ENCODE measurements at regions not wholly inside any gene's neighbourhood (a gene's known extent, or its start where the extent isn't known, plus 50 kb on each side); places are given as distances from the start of the nearest gene placed in this dataset.

DNA sequence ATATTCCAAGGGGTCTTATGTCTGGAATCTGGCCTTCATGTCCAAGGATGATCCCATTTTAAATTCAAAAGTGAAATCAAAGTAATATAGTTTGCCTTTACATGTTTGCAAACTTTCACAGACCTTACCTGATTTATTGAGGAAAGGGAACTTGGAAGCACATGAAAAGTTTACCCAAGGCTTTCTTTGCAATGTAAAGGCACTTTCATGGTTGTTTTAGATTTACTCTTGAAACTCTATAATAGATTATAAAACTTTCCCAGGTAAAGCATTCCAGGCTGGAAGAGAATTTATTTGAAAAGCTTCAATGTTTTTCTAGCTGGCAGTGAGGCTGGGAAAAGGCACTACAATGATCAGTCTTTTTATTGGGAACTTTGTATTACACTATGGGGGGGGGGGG, 842.8 kb upstream of the DIAPH2 start:
- Histone ChIP-seq H3K4me2 (ENCODE audit: low read length) (no peak overlapping the region), H3K27ac (ENCODE audit: low read length) (no peak overlapping the region), H3K9ac (ENCODE audit: low read length) (no peak overlapping the region), H3K36me3 (replicated peaks; ENCODE audit: low read depth, low read length) (no peaks in the 10 kb centered on the region), H3K4me3 (ENCODE audit: low read length) (no peak overlapping the region), H2AFZ (ENCODE audit: low read depth, low read length) (no peak overlapping the region), H3K79me2 (ENCODE audit: low read length) (no peaks in the 10 kb centered on the region), H3K9me3 (ENCODE audit: insufficient read depth, low read length) (no peaks in the 10 kb centered on the region), H3K27me3 (ENCODE audit: low read depth, low read length) (no peaks in the 10 kb centered on the region), H4K20me1 (ENCODE audit: insufficient read depth, low read length) (no peaks in the 10 kb centered on the region), H3K4me1 (ENCODE audit: low read length) (no peaks in the 10 kb centered on the region)
- TF ChIP-seq, protein P1, sequence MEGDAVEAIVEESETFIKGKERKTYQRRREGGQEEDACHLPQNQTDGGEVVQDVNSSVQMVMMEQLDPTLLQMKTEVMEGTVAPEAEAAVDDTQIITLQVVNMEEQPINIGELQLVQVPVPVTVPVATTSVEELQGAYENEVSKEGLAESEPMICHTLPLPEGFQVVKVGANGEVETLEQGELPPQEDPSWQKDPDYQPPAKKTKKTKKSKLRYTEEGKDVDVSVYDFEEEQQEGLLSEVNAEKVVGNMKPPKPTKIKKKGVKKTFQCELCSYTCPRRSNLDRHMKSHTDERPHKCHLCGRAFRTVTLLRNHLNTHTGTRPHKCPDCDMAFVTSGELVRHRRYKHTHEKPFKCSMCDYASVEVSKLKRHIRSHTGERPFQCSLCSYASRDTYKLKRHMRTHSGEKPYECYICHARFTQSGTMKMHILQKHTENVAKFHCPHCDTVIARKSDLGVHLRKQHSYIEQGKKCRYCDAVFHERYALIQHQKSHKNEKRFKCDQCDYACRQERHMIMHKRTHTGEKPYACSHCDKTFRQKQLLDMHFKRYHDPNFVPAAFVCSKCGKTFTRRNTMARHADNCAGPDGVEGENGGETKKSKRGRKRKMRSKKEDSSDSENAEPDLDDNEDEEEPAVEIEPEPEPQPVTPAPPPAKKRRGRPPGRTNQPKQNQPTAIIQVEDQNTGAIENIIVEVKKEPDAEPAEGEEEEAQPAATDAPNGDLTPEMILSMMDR (IDR thresholded peaks at IDR 0.05; ENCODE audit: low read depth, low read length): no peak
- TF ChIP-seq EZH2phosphoT487 (IDR thresholded peaks at IDR 0.05; ENCODE audit: low read depth): no peak

DNA sequence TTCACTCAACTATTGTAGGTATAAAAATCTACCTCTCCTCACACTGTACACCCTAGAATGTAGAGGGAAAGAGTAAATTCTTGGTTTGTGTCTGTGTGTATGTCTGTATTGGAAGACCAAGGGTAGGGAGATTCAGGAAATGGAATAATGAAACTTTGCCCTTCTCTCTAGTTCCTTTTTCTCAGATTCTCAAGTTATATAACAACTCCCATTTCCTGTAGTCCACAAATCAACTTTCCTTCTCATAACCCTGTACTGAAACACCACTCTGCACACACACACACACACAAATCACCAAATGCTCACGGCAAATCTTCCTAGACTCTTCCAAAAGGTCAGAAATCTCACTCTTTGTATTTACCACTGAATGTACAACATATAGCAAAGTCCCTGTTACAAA, 824.5 kb upstream of the DIAPH2 start:
- Histone ChIP-seq H3K9ac (ENCODE audit: low read length) (no peak overlapping the region), H3K4me3 (ENCODE audit: low read length) (no peak overlapping the region), H2AFZ (ENCODE audit: low read depth, low read length) (no peak overlapping the region), H3K79me2 (ENCODE audit: low read length) (no peaks in the 10 kb centered on the region), H3K4me2 (ENCODE audit: low read length) (no peak overlapping the region), H3K27me3 (ENCODE audit: low read depth, low read length) (no peaks in the 10 kb centered on the region), H3K4me1 (ENCODE audit: low read length) (peaks cover 17% of the 10 kb centered on the region), H3K36me3 (replicated peaks; ENCODE audit: low read depth, low read length) (no peaks in the 10 kb centered on the region), H3K27ac (ENCODE audit: low read length) (no peak overlapping the region), H3K9me3 (ENCODE audit: insufficient read depth, low read length) (no peaks in the 10 kb centered on the region), H4K20me1 (ENCODE audit: insufficient read depth, low read length) (no peaks in the 10 kb centered on the region)
- TF ChIP-seq EZH2phosphoT487 (IDR thresholded peaks at IDR 0.05; ENCODE audit: low read depth): no peak
- TF ChIP-seq, protein P1 (IDR thresholded peaks at IDR 0.05; ENCODE audit: low read depth, low read length): no peak

DNA sequence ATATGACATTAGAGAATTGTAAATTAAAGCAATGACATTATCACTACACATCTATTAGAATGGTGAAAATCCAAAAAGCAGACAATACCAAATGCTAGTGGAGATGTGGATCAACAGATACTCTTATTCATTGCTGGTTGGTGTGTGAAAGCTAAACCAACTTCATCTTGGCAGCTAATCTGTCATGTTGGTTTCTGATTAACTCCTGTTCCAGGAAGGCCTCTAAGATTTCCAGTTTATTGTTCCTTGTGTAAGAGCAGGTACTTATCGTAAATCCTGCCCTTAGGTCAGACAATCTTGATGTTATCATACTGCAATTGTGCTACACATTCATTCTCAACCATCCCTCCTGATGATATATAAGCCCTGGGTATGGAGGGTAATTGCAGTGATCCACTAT, 809.0 kb upstream of the DIAPH2 start:
- Histone ChIP-seq H3K79me2 (ENCODE audit: low read length) (no peaks in the 10 kb centered on the region), H2AFZ (ENCODE audit: low read depth, low read length) (no peak overlapping the region), H3K9ac (ENCODE audit: low read length) (no peak overlapping the region), H3K36me3 (replicated peaks; ENCODE audit: low read depth, low read length) (no peaks in the 10 kb centered on the region), H3K27me3 (ENCODE audit: low read depth, low read length) (no peaks in the 10 kb centered on the region), H3K9me3 (ENCODE audit: insufficient read depth, low read length) (no peaks in the 10 kb centered on the region), H3K4me3 (ENCODE audit: low read length) (no peak overlapping the region), H3K4me1 (ENCODE audit: low read length) (no peaks in the 10 kb centered on the region), H4K20me1 (ENCODE audit: insufficient read depth, low read length) (no peaks in the 10 kb centered on the region), H3K4me2 (ENCODE audit: low read length) (no peak overlapping the region), H3K27ac (ENCODE audit: low read length) (no peak overlapping the region)
- TF ChIP-seq EZH2phosphoT487 (IDR thresholded peaks at IDR 0.05; ENCODE audit: low read depth): no peak
- TF ChIP-seq, protein P1 (IDR thresholded peaks at IDR 0.05; ENCODE audit: low read depth, low read length): no peak

DNA sequence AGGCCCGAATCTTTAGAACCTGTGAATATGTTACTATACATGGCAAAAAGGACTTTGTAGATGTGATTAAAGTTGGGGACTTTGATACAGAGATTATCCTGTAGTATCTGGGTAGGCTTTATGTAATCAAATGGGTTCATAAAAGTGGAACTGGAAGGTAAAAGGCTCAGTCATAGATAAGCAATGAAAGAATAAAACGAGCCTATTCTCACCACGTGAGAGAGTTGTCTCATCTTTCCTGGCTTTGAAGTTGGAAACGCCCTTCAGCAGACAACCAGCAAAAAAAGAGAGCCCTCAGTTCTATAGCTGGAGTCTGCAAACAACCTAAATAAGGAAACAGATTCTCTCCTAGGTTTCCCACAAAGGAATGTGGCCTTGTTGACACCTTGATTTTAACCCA, 805.8 kb upstream of the DIAPH2 start:
- Histone ChIP-seq H3K4me1 (ENCODE audit: low read length) (no peaks in the 10 kb centered on the region), H3K9me3 (ENCODE audit: insufficient read depth, low read length) (no peaks in the 10 kb centered on the region), H3K79me2 (ENCODE audit: low read length) (no peaks in the 10 kb centered on the region), H3K36me3 (replicated peaks; ENCODE audit: low read depth, low read length) (no peaks in the 10 kb centered on the region), H3K4me2 (ENCODE audit: low read length) (no peak overlapping the region), H4K20me1 (ENCODE audit: insufficient read depth, low read length) (no peaks in the 10 kb centered on the region), H3K9ac (ENCODE audit: low read length) (no peak overlapping the region), H3K4me3 (ENCODE audit: low read length) (no peak overlapping the region), H3K27ac (ENCODE audit: low read length) (no peak overlapping the region), H2AFZ (ENCODE audit: low read depth, low read length) (no peak overlapping the region), H3K27me3 (ENCODE audit: low read depth, low read length) (no peaks in the 10 kb centered on the region)
- TF ChIP-seq, protein P1 (IDR thresholded peaks at IDR 0.05; ENCODE audit: low read depth, low read length): no peak
- TF ChIP-seq EZH2phosphoT487 (IDR thresholded peaks at IDR 0.05; ENCODE audit: low read depth): no peak
